Fibroblast of pulmonary artery (primary cell): ENCODE measurements at regions not wholly inside any gene's neighbourhood (a gene's known extent, or its start where the extent isn't known, plus 50 kb on each side); places are given as distances from the start of the nearest gene placed in this dataset.
"Not testable (repeated sequence)": the region's sequence is repeated elsewhere in the genome, so short reads cannot be mapped to it uniquely, and the experiment has no call there.

ENCODE experiments used
- DNase-seq: peaks from one replicate; pipeline ENCODE4 v3.0.0-alpha.2; 2010; ENCODE audit warnings: low read depth
- H3K4me3 ChIP-seq: replicated peaks from 2 replicates; pipeline ENCODE4 v1.5.1; 2011; ENCODE audit warnings: low read depth, mild to moderate bottlenecking, control low read depth, low read length, moderate library complexity
- TF ChIP-seq, protein P1 (sequence below): IDR thresholded peaks from 2 replicates; pipeline ENCODE4 v1.5.1; 2011; ENCODE audit warnings: mild to moderate bottlenecking, control low read depth, low read length, inconsistent platforms; ENCODE audit errors: missing control alignments

DNA sequence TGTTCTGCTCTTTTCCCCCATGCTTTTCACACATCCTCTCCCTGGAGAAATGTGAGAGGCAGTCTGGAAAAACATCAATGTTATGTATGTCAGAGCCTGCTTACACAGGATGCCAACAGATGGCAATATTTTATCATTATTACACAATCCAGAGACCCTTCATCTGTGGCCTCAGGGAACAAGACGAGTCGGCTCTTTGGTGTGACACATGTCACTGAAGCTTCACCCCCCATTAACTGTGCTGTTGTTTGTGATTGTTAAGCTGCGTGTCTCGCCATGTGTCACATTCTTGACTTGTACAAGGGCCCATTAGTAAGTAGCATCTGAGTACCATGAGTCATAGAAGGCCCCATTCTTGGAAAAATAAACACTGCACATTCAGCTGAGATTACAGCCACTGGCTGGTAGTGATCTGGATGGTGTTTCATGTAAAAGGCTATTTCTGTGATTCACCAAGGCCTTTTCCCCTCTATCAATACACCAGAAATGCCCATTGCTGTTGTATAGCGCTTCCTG, 682.1 kb upstream of the SOX9 start:
- TF ChIP-seq, protein P1, sequence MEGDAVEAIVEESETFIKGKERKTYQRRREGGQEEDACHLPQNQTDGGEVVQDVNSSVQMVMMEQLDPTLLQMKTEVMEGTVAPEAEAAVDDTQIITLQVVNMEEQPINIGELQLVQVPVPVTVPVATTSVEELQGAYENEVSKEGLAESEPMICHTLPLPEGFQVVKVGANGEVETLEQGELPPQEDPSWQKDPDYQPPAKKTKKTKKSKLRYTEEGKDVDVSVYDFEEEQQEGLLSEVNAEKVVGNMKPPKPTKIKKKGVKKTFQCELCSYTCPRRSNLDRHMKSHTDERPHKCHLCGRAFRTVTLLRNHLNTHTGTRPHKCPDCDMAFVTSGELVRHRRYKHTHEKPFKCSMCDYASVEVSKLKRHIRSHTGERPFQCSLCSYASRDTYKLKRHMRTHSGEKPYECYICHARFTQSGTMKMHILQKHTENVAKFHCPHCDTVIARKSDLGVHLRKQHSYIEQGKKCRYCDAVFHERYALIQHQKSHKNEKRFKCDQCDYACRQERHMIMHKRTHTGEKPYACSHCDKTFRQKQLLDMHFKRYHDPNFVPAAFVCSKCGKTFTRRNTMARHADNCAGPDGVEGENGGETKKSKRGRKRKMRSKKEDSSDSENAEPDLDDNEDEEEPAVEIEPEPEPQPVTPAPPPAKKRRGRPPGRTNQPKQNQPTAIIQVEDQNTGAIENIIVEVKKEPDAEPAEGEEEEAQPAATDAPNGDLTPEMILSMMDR = no peak
- H3K4me3 ChIP-seq = no peak overlapping the region
- DNase-seq = peak; percentile 85

DNA sequence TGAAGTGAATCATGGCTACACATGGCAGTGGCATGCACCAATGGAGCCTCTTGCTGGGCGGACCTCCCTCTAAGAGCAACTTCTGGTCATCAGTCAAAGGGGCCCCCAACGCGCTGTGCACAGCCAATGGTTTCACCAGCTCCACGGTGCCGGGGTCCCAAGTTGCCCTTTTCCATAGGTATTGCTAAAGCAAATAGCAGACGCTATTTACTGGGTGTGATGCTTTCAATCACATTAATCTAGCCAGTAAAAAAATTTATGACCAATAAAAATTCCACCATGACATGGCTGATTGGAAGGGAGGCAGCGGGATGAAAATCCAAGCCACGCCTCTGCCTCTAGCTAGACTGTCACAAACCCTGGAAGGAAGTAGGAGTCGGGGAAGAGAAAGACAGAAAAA, 680.3 kb upstream of the SOX9 start:
- DNase-seq = no peak
- TF ChIP-seq, protein P1 = no peak
- no peak overlapping the region for H3K4me3 ChIP-seq

DNA sequence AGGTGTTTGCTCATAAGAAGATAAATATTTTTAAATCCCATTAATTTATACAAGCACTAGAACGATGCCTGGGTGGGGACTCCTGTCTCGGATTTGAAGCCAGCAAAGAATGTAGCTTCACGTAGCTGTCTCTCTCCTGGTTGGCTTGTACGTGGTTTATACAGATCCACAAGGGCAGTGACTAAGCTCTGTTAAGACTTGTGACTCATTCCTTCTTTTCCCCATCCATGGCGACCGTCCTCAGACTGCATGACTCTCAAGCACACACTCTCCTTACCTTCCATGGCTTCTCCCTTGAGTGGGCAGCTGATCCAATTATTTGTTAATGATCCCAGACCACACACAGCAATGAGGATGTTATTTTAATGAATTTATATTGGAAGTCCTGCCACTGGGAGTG, 679.7 kb upstream of the SOX9 start:
- no peak overlapping the region for H3K4me3 ChIP-seq
- TF ChIP-seq, protein P1 = no peak
- DNase-seq = peak; percentile 73

DNA sequence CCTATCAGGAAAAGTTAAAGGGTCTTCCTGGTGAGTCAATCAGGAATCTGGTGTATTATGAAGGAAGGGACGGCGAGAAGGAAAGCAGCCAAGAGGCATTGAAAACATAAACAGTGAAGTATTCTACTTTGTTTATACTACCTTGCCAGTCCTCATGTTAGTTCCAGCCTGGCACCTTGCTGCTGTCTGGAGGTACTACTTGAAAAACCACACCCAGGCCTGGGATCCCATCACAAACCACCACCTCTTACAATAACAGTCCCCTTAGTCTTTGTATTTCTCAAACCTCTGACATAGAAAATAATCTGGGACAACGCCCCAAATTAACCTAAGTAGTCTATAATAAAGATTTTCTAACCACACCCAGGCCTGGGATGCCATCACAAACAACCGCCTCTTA, 676.7 kb upstream of the SOX9 start:
- no peak overlapping the region for H3K4me3 ChIP-seq
- TF ChIP-seq, protein P1 = no peak

DNA sequence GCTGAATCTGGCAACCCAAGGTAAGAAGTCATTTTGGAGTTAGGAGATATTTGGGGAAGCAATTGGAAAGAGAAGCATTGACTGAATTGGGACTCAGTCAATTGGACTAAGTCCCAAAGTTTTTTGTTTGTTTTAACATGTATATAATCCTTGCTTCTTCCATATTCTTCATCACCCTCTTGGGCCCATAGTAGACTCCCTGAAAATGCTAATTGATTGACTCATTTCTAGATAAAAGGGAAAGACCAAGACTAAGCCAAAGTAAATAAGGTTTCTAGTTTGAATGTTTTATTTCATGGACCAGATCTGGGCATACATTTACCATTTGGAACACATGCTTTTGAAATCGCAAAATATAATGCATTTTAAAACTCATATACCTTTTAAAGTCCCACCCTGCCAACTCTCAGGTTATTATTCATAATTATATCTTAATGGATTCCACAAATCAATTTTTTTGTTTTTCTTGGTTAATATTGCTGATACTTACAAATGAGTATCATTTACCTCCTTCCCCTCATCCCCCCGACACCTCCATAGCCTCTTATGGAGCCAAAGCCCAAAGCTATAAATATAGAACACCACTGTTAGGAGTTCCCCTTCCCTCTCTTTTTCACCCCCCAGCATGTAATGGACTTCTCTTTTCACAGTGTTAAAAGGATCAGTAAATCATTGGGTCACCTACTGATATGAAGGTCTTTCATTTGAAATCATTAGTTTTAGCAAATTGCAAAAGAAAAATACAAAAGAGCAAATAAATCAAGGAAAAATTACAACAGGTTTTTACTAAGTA, 674.0 kb upstream of the SOX9 start:
- TF ChIP-seq, protein P1 = no peak

More for the DNA sequence above, 676.7 kb upstream of the SOX9 start:
- DNase-seq = peak; percentile 7

DNA sequence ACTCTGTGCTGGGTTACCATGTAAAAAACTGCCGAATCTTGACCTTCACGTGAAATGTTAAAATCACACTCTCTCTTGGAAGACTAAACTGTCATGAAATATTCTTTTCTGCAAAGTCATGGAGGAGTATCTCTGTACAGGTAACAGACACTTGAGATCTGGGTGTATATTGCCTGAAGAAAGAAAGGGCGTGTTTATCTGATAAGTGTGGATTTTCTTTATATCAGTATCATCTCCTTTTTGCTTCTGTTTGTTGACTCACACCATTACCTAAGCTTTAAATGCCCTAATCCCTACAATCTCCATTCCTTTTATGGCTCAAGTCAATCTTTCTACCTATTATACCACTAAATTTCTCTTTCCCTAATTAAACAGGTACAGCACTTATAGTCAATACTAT, 673.2 kb upstream of the SOX9 start:
- H3K4me3 ChIP-seq = no peak overlapping the region
- no peak for DNase-seq
- TF ChIP-seq, protein P1 = no peak

More for the DNA sequence above, 674.0 kb upstream of the SOX9 start:
- H3K4me3 ChIP-seq = no peak overlapping the region
- no peak for DNase-seq

DNA sequence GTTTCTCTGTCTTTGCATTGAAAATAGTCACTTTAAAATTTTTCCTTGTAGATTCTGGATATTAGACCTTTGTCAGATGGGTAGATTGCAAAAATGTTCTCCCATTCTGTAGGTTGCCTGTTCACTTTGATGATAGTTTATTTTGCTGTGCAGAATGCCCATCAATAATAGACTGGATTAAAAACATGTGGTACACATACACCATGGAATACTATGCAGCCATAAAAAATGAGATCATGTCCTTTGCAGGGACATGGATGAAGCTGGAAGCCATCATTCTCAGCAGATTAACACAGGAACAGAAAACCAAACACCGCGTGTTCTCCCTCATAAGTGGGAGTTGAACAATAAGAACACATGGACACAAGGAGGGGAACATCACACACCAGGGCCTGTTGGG, 670.2 kb upstream of the SOX9 start:
- H3K4me3 ChIP-seq, DNase-seq: not testable (repeated sequence)
